Liver (tissue), 8 donors: ENCODE measurements at regions not wholly inside any gene's neighbourhood (a gene's known extent, or its start where the extent isn't known, plus 50 kb on each side); places are given as distances from the start of the nearest gene placed in this dataset.
"Not testable (repeated sequence)": the region's sequence is repeated elsewhere in the genome, so short reads cannot be mapped to it uniquely, and the experiment has no call there.

ENCODE experiments used
- DNase-seq: peaks from one replicate; pipeline ENCODE4 v3.0.0-alpha.2; 2017; ENCODE audit warnings: low spot score
- H3K27ac ChIP-seq, 2 donors: one replicate each; pipeline ENCODE4 v1.7.0; 2013; ENCODE audit warnings: inconsistent platforms in 2 of 2, low read length in 2 of 2, control low read depth in 1 of 2, low read depth in 1 of 2, mild to moderate bottlenecking in 1 of 2
- H3K27me3 ChIP-seq, 4 donors: one replicate each; pipeline versions ENCODE4 v1.6.1 to v1.7.0; 2013; ENCODE audit warnings: low read length in 3 of 4, inconsistent platforms in 1 of 4, mild to moderate bottlenecking in 1 of 4, moderate library complexity in 1 of 4; ENCODE audit not compliant: control insufficient read depth in 4 of 4, insufficient read depth in 4 of 4
- H3K36me3 ChIP-seq, 4 donors: one replicate each; pipeline versions ENCODE4 v1.6.1 to v1.7.0; 2013; ENCODE audit warnings: low read length in 3 of 4, mild to moderate bottlenecking in 3 of 4, low read depth in 1 of 4, moderate library complexity in 1 of 4; ENCODE audit not compliant: control insufficient read depth in 4 of 4, insufficient read depth in 3 of 4
- H3K4me1 ChIP-seq, 4 donors: one replicate each; pipeline versions ENCODE4 v1.6.1 to v1.7.0; 2013; ENCODE audit warnings: low read length in 3 of 4, mild to moderate bottlenecking in 3 of 4, moderate library complexity in 1 of 4; ENCODE audit not compliant: control insufficient read depth in 4 of 4, insufficient read depth in 4 of 4
- H3K4me3 ChIP-seq, 3 donors: one replicate each; pipeline versions ENCODE4 v1.6.1 to v1.7.0; 2013; ENCODE audit warnings: low read length in 3 of 3, control low read depth in 1 of 3, low read depth in 1 of 3, mild to moderate bottlenecking in 1 of 3
- H3K9ac ChIP-seq, 2 donors: one replicate each; pipeline ENCODE4 v1.7.0; 2013; ENCODE audit warnings: low read length in 2 of 2, mild to moderate bottlenecking in 2 of 2, moderate library complexity in 2 of 2, control low read depth in 1 of 2, low read depth in 1 of 2
- H3K9me3 ChIP-seq, 4 donors: one replicate each; pipeline versions ENCODE4 v1.6.1 to v1.7.0; 2013; ENCODE audit warnings: low read length in 3 of 4; ENCODE audit not compliant: control insufficient read depth in 4 of 4
- EGR1 ChIP-seq, 2 donors: IDR thresholded peaks; 2 replicates each; pipeline ENCODE4 v1.6.1; 2016 to 2018; ENCODE audit warnings: antibody characterized with exemption in 2 of 2, low read depth in 2 of 2
- FOXA1 ChIP-seq: IDR thresholded peaks from 2 replicates; pipeline ENCODE4 v1.6.1; 2016; ENCODE audit warnings: antibody characterized with exemption
- NR2F2 ChIP-seq: IDR thresholded peaks from 2 replicates; pipeline ENCODE4 v1.6.1; 2016; ENCODE audit warnings: antibody characterized with exemption
- RAD21 ChIP-seq, 2 donors: IDR thresholded peaks; 2 replicates each; pipeline ENCODE4 v1.6.1; 2016; ENCODE audit warnings: antibody characterized with exemption in 2 of 2, mild to moderate bottlenecking in 2 of 2
- WGBS: extraction: QIAGEN DNeasy Blood & Tissue Kit; methylation state at CpG from one replicate; pipeline ENCODE4 v1.1.7; 2013; 5-methylcytosine and 5-hydroxymethylcytosine counted together
- TF ChIP-seq, protein P1 (sequence below): IDR thresholded peaks from 2 replicates; pipeline ENCODE4 v1.6.1; 2016; ENCODE audit warnings: antibody characterized with exemption
- TF ChIP-seq, protein P2 (sequence below): fragments of 150-350 bp; IDR thresholded peaks from 2 replicates; pipeline ENCODE4 v1.5.1; 2017; ENCODE audit warnings: improper control_type of control experiment, low read depth, low read length; ENCODE audit not compliant: missing input control
- TF ChIP-seq, protein P3 (sequence below): IDR thresholded peaks from 2 replicates; pipeline ENCODE4 v1.6.1; 2016; ENCODE audit warnings: antibody characterized with exemption, mild to moderate bottlenecking
- donor health status: healthy.
- donor health status: healthy.
- donor health status: healthy.
- donor health status: healthy.
- donor health status: healthy.

- TF ChIP-seq, protein P1, sequence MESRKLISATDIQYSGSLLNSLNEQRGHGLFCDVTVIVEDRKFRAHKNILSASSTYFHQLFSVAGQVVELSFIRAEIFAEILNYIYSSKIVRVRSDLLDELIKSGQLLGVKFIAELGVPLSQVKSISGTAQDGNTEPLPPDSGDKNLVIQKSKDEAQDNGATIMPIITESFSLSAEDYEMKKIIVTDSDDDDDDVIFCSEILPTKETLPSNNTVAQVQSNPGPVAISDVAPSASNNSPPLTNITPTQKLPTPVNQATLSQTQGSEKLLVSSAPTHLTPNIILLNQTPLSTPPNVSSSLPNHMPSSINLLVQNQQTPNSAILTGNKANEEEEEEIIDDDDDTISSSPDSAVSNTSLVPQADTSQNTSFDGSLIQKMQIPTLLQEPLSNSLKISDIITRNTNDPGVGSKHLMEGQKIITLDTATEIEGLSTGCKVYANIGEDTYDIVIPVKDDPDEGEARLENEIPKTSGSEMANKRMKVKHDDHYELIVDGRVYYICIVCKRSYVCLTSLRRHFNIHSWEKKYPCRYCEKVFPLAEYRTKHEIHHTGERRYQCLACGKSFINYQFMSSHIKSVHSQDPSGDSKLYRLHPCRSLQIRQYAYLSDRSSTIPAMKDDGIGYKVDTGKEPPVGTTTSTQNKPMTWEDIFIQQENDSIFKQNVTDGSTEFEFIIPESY: no peak
Observed at GRCh38 chr16:85227946-85228862, 115.9 kb upstream of the CIBAR2 start (continued).

DNA sequence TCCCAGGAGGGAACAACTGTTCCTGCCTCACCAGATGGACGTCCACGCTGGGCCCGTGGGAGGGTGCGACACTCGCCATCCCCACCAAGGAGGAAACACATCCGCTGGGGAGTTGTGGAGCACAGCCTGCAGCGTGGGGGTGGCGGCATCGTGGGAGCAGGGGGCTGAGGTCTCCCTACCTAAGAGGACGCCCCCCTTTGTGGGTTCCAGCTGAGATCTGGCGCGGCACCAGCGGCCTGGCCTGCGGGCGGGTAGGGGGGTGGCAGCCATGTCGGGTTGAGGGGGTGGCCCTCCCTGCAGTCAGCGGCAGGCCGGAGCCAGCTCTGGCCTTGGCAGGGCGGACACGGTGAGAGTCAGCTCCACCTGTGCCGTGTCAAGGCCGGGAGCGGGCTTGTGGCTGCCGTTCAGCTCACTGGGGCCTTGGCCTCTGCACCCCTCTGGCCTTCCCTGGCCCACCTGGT is 116.7 kb upstream of the CIBAR2 start:
- no peak for DNase-seq
- no peaks in the 10 kb centered on the region for H3K27me3 ChIP-seq
- H3K36me3 ChIP-seq: no peaks in the 10 kb centered on the region
- no peak for TF ChIP-seq FOXA1
- 94% methylated on average over 24 of the region's 24 CpGs for WGBS
- no peak overlapping the region for H3K27ac ChIP-seq
- no peaks in the 10 kb centered on the region for H3K9me3 ChIP-seq
- H3K4me3 ChIP-seq: no peak overlapping the region
- H3K9ac ChIP-seq: no peak overlapping the region
- H3K4me1 ChIP-seq: no peaks in the 10 kb centered on the region

GRCh38 chr16:85229869-85230462 is 117.7 kb upstream of the CIBAR2 start:
- TF ChIP-seq, protein P2, sequence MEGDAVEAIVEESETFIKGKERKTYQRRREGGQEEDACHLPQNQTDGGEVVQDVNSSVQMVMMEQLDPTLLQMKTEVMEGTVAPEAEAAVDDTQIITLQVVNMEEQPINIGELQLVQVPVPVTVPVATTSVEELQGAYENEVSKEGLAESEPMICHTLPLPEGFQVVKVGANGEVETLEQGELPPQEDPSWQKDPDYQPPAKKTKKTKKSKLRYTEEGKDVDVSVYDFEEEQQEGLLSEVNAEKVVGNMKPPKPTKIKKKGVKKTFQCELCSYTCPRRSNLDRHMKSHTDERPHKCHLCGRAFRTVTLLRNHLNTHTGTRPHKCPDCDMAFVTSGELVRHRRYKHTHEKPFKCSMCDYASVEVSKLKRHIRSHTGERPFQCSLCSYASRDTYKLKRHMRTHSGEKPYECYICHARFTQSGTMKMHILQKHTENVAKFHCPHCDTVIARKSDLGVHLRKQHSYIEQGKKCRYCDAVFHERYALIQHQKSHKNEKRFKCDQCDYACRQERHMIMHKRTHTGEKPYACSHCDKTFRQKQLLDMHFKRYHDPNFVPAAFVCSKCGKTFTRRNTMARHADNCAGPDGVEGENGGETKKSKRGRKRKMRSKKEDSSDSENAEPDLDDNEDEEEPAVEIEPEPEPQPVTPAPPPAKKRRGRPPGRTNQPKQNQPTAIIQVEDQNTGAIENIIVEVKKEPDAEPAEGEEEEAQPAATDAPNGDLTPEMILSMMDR: no peak
- TF ChIP-seq NR2F2 (no peak), RAD21 (IDR thresholded peaks at IDR 0.05) (no peak), EGR1 (IDR thresholded peaks at IDR 0.05; ENCODE audit: low read depth in 2 of 2) (no peak)
- TF ChIP-seq, protein P3, sequence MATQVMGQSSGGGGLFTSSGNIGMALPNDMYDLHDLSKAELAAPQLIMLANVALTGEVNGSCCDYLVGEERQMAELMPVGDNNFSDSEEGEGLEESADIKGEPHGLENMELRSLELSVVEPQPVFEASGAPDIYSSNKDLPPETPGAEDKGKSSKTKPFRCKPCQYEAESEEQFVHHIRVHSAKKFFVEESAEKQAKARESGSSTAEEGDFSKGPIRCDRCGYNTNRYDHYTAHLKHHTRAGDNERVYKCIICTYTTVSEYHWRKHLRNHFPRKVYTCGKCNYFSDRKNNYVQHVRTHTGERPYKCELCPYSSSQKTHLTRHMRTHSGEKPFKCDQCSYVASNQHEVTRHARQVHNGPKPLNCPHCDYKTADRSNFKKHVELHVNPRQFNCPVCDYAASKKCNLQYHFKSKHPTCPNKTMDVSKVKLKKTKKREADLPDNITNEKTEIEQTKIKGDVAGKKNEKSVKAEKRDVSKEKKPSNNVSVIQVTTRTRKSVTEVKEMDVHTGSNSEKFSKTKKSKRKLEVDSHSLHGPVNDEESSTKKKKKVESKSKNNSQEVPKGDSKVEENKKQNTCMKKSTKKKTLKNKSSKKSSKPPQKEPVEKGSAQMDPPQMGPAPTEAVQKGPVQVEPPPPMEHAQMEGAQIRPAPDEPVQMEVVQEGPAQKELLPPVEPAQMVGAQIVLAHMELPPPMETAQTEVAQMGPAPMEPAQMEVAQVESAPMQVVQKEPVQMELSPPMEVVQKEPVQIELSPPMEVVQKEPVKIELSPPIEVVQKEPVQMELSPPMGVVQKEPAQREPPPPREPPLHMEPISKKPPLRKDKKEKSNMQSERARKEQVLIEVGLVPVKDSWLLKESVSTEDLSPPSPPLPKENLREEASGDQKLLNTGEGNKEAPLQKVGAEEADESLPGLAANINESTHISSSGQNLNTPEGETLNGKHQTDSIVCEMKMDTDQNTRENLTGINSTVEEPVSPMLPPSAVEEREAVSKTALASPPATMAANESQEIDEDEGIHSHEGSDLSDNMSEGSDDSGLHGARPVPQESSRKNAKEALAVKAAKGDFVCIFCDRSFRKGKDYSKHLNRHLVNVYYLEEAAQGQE: no peak
- Histone ChIP-seq H3K27me3 (no peaks in the 10 kb centered on the region), H3K9ac (no peak overlapping the region), H3K27ac (no peak overlapping the region), H3K4me1 (no peaks in the 10 kb centered on the region), H3K4me3 (no peak overlapping the region), H3K36me3 (no peaks in the 10 kb centered on the region), H3K9me3 (no peaks in the 10 kb centered on the region)
- no peak for DNase-seq
- WGBS: 68% methylated on average over 8 of the region's 8 CpGs

GRCh38 chr16:85230764-85231383 is 118.6 kb upstream of the CIBAR2 start:
- not testable (repeated sequence) for H3K27ac ChIP-seq, H3K36me3 ChIP-seq, H3K27me3 ChIP-seq, H3K9ac ChIP-seq, H3K4me1 ChIP-seq, H3K4me3 ChIP-seq, DNase-seq, H3K9me3 ChIP-seq
- 97% methylated on average over 6 of the region's 6 CpGs for WGBS
